GM13976 (cell line): ENCODE measurements at regions not wholly inside any gene's neighbourhood (a gene's known extent, or its start where the extent isn't known, plus 50 kb on each side); places are given as distances from the start of the nearest gene placed in this dataset.

Experiments
- DNase-seq: peaks from one replicate; pipeline ENCODE4 v3.0.0; 2012; ENCODE audit warnings: low spot score
- in situ Hi-C: fragments of 300-500 bp; cut with MboI; formaldehyde crosslinking; loops from one replicate; pipeline ENCODE4 v1.12.0; 2022; ENCODE audit warnings: low sequenced_read_pairs, mixed read lengths, inconsistent platforms; ENCODE audit not compliant: unreplicated experiment
- TF ChIP-seq, protein P1 (sequence below): IDR thresholded peaks from 2 replicates; pipeline ENCODE4 v1.5.1; 2012; ENCODE audit warnings: borderline replicate concordance, mild to moderate bottlenecking; ENCODE audit not compliant: insufficient read depth; ENCODE audit errors: extremely low read depth, missing control alignments, control extremely low read depth

DNA sequence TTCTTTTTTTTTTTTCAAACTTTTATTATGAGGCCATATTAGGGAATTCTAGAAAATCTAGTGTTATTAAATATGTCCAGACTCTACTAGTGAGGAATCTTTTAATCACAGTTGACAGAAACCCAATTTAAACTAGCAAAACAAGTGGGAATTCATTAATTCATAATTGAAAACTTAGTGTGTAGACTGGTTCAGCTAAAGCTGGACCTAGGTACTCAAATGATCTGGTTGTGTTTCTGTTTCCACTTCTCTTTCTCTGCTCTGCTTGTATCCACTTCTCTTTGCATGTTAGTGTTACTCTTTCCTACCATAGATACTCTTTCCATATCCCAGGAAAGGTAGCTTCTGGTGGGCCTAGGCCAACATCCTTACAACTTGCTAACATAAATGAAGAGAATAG, 81.2 kb upstream of the HIVEP3 start:
- no peak for DNase-seq
- TF ChIP-seq, protein P1, sequence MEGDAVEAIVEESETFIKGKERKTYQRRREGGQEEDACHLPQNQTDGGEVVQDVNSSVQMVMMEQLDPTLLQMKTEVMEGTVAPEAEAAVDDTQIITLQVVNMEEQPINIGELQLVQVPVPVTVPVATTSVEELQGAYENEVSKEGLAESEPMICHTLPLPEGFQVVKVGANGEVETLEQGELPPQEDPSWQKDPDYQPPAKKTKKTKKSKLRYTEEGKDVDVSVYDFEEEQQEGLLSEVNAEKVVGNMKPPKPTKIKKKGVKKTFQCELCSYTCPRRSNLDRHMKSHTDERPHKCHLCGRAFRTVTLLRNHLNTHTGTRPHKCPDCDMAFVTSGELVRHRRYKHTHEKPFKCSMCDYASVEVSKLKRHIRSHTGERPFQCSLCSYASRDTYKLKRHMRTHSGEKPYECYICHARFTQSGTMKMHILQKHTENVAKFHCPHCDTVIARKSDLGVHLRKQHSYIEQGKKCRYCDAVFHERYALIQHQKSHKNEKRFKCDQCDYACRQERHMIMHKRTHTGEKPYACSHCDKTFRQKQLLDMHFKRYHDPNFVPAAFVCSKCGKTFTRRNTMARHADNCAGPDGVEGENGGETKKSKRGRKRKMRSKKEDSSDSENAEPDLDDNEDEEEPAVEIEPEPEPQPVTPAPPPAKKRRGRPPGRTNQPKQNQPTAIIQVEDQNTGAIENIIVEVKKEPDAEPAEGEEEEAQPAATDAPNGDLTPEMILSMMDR, result no peak
- in situ Hi-C loops, result no loop called here

DNA sequence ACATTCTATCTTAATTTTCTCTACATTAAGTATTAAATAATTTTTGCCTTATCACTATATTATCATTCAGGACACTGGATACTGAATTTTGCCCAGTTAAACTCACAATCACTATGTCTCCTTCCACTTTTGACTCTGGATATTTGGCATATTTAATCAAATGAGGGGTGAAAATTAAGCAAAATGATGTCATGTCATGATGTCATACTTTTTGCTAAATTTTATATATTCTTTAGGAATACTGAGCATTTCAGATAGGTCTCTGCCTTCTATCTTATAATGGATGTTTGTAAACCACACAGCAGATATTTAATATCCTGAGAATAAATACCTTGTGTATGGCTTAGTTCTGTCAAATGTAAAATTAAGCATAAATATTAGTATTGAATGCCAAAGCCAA, 79.5 kb upstream of the HIVEP3 start:
- in situ Hi-C loops, result no loop called here
- no peak for DNase-seq
- TF ChIP-seq, protein P1, result no peak

DNA sequence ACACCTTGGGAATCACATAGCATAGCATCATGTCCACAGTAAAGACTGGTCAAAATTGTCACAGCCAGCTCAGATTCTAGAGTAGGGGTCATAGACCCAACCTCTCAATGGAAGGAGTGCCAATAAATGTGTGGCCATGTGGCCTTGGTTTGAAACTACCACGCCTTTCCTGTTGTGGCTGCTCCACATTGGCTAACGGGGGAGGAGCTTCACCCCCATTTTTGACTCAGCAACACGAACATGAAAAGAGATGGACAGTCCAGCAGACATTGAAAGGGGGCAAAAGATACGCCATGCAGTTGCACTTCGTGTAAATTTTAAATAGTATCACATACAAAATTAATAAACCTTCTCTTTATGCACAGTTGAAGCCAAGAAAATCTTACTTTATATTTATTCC, 78.4 kb upstream of the HIVEP3 start:
- in situ Hi-C loops, result no loop called here
- TF ChIP-seq, protein P1, result no peak
- no peak for DNase-seq

DNA sequence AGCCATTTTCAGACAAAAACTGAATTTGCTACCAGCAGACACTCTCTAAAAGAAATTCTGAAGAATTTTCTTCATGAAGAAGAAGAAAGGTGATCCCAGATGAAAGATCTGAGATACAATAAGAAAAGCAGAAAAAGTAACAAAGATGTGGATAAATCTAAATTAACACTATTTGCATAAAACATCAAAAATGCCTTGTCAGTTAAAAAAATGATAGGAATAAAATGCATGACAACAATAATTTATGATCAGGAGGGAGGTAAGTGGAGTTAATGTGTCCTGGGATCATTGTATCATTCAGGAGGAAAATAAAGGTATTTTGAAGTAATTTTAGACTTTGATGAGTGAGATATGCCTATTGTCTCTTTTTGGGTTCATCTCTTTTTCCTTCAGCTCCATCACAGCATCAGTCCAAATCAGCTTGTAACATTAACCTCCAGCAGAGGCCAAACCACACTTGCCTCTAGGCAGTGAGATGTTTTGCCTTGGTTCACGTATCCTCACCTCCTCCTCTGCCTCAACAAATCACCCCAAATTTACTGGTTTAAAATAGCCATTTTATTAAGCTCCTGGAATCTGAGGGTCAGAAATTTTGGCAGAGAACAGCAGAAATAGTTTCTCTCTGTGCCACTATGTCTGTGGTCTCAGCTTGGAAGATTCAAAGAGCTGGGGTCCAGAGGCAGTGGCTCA, 76.9 kb upstream of the HIVEP3 start:
- DNase-seq, result no peak
- in situ Hi-C loops, result no loop called here
- TF ChIP-seq, protein P1, result no peak

DNA sequence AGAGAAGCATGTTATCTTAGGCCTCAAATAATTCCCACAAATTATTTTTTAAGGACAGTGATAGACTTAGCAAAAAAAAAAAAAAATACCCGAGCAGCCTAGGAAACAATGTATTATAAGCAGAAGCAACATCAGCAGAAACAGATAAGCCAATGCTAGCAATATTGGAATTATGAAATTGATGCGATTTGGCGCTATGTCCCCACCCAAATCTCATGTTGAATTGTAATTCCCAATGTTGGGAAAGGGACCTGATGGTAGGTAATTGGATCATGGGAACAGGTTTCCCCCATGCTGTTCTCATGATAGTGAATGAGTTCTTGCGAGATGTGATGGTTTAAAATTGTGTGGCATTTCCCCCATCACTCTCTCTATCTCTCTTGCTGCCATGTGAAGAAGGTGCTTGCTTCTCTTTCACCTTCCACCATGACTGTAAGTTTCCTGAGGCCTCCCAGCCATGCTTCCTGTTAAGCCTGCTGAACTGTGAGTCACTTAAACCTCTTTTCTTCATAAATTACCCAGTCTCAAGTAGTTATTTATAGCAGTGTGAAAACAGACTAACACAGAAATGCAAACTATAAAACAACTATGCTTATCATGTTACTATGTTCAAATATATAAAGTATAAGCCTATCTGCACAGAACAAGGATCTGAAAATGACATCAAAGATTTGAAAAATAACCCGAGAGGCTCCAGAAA, 75.6 kb upstream of the HIVEP3 start:
- TF ChIP-seq, protein P1, result no peak
- in situ Hi-C loops, result no loop called here
- no peak for DNase-seq

DNA sequence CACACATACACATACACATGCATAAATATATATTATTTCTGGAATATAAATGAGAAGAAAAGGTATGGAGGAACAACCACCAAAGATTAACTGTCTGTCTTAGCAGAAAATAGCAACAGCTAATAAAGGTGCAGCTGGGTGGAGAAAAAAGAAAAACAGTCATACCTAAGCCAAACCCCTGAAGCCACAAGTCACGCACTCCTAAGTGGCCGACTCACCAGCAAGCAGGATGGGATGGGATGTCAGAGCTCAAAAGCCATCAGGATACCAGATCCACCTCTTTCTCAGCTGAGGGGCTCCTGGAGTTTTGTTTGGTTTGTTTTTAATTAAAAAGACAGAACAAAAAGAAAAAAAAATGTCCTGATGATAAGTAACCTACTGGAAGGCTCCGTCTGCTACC, 64.7 kb upstream of the HIVEP3 start:
- DNase-seq, result no peak
- TF ChIP-seq, protein P1, result no peak
- in situ Hi-C loops, result no loop called here
